ENCODE measurements at regions not wholly inside any gene's neighbourhood (a gene's known extent, or its start where the extent isn't known, plus 50 kb on each side); places are given as distances from the start of the nearest gene placed in this dataset.

GRCh38 chr2:128396946-128397345 lies 78.3 kb upstream of the HS6ST1 start:
- intact Hi-C loops (cut with DNase I) = no loop called here
- H3K27ac ChIP-seq = no peak overlapping the region
- H3K9me3 ChIP-seq = no peaks in the 10 kb centered on the region
- H3K36me3 ChIP-seq = no peaks in the 10 kb centered on the region
- no peak for DNase-seq
- 90 to 96% methylated on average over 2 of the region's 2 CpGs for WGBS, 2 donors
- H3K4me3 ChIP-seq (replicated peaks in 1 of 3) = no peak overlapping the region
- no peaks in the 10 kb centered on the region for H3K27me3 ChIP-seq
- TF ChIP-seq CTCF (IDR thresholded peaks at IDR 0.05) = no peak
- TF ChIP-seq POLR2A (IDR thresholded peaks at IDR 0.05) = no peak
- H3K4me1 ChIP-seq = peaks cover 7 to 11% of the 10 kb centered on the region in 2 donors

- H3K36me3 ChIP-seq = no peaks in the 10 kb centered on the region
Observed at GRCh38 chr2:128399256-128399655, 80.6 kb upstream of the HS6ST1 start.

GRCh38 chr2:128399690-128400291 lies 81.1 kb upstream of the HS6ST1 start:
- TF ChIP-seq CTCF (IDR thresholded peaks at IDR 0.05) = no peak
- no peak for TF ChIP-seq POLR2A (IDR thresholded peaks at IDR 0.05)
- H3K27ac ChIP-seq = no peak overlapping the region
- H3K27me3 ChIP-seq = no peaks in the 10 kb centered on the region
- no peak for DNase-seq
- no peak overlapping the region for H3K4me3 ChIP-seq (replicated peaks in 1 of 3)
- intact Hi-C loops (cut with DNase I) = no loop called here
- H3K9me3 ChIP-seq = no peaks in the 10 kb centered on the region
- peaks cover 7 to 11% of the 10 kb centered on the region in 2 donors for H3K4me1 ChIP-seq
- 72 to 90% methylated on average over 5 of the region's 5 CpGs for WGBS, 2 donors
- H3K36me3 ChIP-seq = no peaks in the 10 kb centered on the region

More at GRCh38 chr2:128399256-128399655, 80.6 kb upstream of the HS6ST1 start:
- TF ChIP-seq POLR2A (IDR thresholded peaks at IDR 0.05) (no peak), CTCF (IDR thresholded peaks at IDR 0.05) (no peak)
- peaks cover 7 to 11% of the 10 kb centered on the region in 2 donors for H3K4me1 ChIP-seq
- H3K27ac ChIP-seq = no peak overlapping the region
- no peaks in the 10 kb centered on the region for H3K27me3 ChIP-seq
- DNase-seq = no peak
- intact Hi-C loops (cut with DNase I) = no loop called here
- WGBS, 2 donors = 86 to 90% methylated on average over 2 of the region's 2 CpGs
- no peak overlapping the region for H3K4me3 ChIP-seq (replicated peaks in 1 of 3)
- no peaks in the 10 kb centered on the region for H3K9me3 ChIP-seq

- intact Hi-C loops (cut with DNase I) = no loop called here
- TF ChIP-seq POLR2A (IDR thresholded peaks at IDR 0.05) = no peak
- TF ChIP-seq CTCF (IDR thresholded peaks at IDR 0.05) = no peak
- H3K27ac ChIP-seq = no peak overlapping the region
- no peaks in the 10 kb centered on the region for H3K36me3 ChIP-seq
- no peaks in the 10 kb centered on the region for H3K4me1 ChIP-seq
- WGBS, 2 donors = 98 to 99% methylated on average over 8 of the region's 8 CpGs
- no peak for DNase-seq
- H3K4me3 ChIP-seq (replicated peaks in 1 of 3) = no peak overlapping the region
- no peaks in the 10 kb centered on the region for H3K9me3 ChIP-seq
- H3K27me3 ChIP-seq = no peaks in the 10 kb centered on the region
Observed at GRCh38 chr2:128401680-128402079, 83.0 kb upstream of the HS6ST1 start.

GRCh38 chr2:128402911-128403670 lies 84.4 kb upstream of the HS6ST1 start:
- TF ChIP-seq CTCF (IDR thresholded peaks at IDR 0.05) = no peak
- TF ChIP-seq POLR2A (IDR thresholded peaks at IDR 0.05) = no peak
- Histone ChIP-seq H3K4me1 (no peaks in the 10 kb centered on the region), H3K27me3 (no peaks in the 10 kb centered on the region), H3K27ac (no peak overlapping the region), H3K36me3 (no peaks in the 10 kb centered on the region), H3K4me3 (replicated peaks in 1 of 3) (no peak overlapping the region), H3K9me3 (no peaks in the 10 kb centered on the region)
- intact Hi-C loops (cut with DNase I) = no loop called here
- WGBS, 2 donors = 81 to 92% methylated on average over 13 of the region's 13 CpGs
- no peak for DNase-seq

Measured in thyroid gland (tissue), 4 donors.